NCI-H510A (cell line): ENCODE measurements at regions not wholly inside any gene's neighbourhood (a gene's known extent, or its start where the extent isn't known, plus 50 kb on each side); places are given as distances from the start of the nearest gene placed in this dataset.
"Not testable (repeated sequence)": the region's sequence is repeated elsewhere in the genome, so short reads cannot be mapped to it uniquely, and the experiment has no call there.

Experiments used
- DNase-seq: peaks from one replicate; lab custom pipeline; 2025; lab: John Stamatoyannopoulos, UW

DNA sequence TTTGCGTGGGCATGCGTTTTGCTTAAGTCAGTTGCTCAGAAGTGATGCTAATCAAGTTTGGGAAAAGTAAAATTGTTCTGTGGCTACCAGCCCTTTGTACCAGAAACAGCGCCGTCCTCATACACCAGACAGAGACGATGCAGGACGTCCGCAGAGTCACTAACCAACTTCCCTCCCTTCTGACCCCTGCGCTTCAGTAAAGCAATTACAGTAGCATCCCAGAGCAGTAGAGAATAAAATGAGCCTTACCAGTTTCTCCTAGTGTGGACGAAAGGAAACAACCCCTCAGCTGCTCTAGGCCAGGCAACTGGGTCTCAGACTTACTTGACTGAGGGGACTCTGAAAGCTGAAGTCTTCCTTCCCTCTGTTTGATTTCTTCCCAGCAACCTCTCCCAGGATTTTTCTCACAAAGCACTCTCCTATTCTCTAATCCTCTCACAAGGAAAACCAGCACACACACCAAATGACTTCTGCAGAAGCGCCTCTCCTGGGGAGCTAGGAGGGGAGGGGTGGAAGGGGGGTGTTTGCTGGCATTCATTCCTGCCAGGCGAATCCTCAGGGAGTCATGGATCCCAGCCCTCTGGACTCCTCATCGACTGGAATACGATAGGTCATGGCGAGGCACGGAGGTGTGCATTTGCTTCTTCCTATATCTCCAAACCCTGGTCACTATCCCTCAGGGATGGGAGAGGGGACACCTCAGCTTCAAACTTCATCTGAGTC lies 56.0 kb upstream of the MID1 start:
- DNase-seq, result no peak

DNA sequence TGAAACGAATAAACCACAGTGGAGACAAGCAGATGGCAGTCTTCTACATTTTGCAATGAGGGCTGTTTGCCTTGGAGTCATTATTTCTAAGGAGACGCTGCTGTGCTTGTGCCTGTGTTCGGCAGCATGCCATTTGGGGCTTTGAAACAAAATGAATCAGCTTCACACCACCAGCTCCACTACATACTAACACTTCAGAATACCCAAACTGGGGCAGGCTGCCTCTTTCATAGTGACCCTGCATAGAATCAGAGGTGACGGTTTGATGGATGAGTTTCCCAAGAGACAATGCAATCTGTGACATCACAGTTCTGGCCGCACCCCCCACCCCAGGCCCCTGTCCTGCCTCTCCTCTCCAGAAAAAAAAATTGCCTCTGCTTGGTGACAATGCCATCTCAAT lies 57.1 kb upstream of the MID1 start:
- DNase-seq, result no peak

DNA sequence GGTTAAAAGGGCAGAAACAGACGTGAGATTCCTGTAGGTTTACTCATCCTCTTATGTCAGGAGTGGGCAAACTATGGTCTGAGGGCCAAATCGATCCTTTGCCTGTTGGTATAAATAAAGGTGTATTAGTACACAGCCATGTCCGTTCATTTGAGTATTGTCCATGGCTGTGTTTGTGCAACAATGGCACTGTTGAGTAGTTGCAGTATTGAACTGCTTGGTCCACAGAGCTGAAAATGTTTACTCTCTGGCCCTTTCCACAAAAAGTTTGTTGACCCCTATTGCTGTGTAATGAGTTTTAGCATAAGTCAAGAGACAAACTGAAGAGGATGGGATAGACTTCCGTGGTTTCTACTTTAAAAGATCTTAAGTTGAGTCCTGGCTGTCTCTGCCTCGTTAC lies 59.0 kb upstream of the MID1 start:
- no peak for DNase-seq

DNA sequence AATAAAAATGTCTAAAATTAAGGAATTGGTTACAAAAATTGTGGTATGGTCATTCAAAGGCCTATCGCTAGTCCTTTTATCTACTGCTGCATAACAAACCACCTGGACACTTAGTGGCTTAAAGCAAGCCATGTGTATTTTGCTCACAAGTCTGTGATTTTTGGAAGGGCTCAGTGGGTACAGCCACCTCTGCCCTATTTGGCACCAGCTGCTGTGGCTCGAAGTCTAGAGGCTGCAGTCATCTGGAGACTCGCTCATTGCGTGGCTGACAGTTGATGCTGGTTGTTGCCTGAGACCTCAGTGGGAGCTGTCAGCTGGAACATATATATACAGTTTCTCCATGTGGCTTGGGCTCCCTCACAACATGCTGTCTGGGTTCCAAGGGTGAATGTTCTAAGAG lies 60.8 kb upstream of the MID1 start:
- no peak for DNase-seq

DNA sequence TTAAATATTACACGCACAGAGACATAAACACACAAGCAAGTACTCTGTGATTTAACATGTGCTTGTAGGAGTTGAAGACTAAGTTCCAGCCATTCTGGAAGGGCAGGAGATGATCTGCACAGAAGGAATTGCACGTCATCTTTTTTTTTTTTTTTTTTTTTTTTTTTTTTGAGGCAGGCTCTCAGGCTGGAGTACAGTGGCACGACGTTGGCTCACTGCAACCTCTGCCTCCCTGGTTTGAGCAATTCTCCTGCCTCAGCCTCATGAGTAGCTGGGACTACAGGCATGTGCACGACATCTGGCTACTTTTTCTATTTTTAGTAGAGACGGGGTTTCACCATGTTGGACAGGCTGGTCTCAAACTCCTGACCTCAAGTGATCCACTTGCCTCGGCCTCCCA lies 63.2 kb upstream of the MID1 start:
- DNase-seq, result not testable (repeated sequence)

DNA sequence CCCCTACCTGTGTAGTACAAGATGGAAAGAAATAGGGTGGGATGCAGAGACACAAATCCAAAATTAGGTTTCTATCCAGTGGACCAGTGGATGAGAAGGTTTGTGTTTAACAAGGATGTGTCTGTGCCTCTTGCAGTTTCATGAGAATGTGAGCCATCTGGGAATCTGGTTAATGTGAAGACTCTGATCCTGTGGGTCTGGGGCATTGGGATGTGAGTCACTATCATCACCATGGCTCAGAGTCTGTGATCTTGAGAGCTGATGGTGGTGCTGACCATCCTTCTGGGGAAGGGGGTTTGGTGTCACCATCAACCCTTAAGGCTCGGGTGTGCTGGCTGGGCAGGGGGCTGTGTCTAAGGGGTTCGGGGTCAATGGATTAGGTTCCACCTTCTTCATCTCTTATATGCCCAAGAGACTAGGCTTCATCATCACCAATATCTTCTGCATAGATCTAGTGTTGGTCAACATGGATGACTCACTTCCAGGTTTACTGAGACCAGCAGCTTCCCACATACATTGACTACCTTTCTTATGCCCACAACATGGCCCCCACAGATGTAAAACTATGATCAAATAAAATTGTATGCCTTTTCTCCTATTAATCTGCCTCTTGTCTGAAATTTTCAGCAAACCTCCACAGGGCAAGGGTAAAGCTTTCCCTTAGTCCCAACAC lies 65.7 kb upstream of the MID1 start:
- DNase-seq, result no peak

DNA sequence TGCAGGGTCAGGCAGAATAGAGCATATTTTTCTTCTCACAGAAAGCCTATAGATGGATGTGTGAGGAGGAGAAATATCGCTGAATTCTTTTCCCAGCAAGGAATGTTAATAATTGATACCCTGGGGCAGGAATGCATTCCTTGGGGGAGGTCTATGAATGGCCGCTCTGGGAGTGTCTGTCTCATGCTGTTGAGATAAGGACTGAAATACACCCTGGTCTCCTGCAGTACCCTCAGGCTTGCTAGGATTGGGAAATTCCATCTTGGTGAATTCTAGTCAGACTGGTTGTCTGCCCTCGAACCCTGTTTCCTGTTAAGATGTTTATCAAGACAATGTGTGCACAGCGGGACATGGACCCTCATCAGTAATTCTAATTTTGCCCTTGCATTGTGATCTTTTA lies 71.4 kb upstream of the MID1 start:
- DNase-seq, result not testable (repeated sequence)

DNA sequence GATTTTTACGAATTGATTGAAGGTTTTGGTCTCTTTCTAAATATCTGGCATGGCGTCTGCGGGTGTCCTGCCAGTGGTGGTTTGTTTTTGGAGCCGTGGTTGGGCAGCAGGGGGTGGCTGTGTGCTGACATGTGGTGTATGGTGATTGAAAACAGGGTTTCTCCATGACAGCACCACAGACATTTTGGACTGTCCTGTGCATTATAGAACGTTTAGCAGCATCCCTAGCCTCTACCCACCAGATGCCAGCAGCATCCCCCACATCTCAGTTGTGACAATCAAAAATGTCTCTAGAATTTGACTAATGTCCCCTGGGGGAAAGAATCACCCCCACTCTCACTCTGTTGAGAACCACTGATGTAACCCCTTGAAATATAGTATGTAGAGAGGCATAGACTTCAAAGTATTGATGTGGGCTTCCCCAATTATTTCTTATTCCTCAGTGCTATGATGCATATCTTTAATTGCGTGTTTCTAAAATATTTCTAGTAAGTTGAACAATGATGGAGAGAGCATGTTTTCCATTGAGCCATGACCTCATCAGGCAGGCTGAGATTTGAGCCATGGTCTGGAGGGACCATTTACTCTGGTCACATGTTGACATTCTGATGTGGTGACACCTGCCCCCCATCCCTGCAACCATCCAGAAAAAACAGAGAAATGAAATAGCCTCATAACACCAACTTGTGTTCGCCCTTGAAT lies 77.4 kb upstream of the MID1 start:
- no peak for DNase-seq

DNA sequence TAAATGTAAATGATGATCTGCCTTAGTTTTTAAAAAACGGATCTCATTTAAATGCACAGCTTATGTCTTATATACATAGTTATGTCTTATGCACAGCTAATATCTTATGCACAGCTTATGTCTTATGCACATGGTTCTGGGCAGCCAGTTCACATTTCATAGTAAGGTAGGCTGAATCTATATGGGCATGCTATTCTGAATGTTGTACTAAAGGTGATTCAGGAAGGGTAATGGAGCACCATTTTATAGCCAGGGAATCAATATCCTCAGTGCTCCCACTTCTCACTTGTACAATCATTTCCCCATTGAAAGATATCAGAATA lies 77.9 kb upstream of the MID1 start:
- no peak for DNase-seq

DNA sequence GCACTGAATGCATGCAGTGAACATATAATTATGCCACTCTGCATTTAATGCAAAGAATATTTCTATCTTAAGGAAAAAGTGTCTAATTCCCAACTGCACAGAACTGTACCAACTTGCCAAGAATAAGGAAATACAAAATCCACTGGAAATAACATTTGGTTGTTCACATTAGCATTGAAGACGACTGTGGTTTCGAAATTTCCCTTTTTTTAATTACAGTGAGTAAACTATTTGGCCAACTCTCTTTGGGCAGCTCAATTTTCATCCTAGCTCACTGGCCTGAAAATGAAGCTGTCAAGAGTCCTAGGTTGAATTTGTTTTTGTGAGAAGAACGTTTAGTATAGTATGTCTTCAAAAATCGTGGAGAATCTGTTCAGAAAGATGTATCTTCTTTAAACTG lies 81.6 kb upstream of the MID1 start:
- no peak for DNase-seq

DNA sequence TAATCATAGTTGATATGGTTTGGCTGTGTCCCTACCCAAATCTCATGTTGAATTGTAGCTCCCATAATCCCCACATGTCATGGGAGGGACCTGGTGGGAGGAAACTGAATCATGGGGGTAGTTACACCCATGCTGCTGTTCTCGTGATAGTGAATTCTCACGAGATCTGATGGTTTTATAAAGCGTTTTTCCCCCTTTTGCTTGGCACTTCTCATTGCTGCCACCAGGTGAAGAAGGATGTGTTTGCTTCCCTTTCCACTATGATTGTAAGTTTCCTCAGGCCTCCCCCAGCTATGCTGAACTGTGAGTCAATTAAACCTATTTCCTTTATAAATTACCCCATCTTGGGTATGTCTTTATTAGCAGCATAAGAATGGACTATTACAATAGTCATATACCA lies 86.0 kb upstream of the MID1 start:
- DNase-seq, result not testable (repeated sequence)

DNA sequence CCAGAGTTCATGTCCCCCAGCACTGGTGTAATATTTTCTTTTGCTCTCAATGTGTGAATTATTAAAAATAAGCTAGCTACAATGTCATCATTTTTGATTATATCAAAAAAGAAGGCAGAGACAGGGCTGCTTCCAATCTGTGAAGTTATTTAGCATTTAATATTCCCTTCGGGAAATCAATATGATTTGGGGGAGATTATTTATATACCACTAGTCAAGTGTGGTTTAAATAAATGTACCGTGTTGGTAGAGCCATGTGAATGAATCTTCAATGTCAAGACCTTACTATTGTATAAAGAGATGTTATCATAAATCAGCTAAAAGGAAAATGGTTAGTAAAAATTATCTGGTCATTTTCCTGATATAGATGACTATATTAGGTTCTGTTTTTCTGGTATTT lies 87.4 kb upstream of the MID1 start:
- DNase-seq, result no peak

DNA sequence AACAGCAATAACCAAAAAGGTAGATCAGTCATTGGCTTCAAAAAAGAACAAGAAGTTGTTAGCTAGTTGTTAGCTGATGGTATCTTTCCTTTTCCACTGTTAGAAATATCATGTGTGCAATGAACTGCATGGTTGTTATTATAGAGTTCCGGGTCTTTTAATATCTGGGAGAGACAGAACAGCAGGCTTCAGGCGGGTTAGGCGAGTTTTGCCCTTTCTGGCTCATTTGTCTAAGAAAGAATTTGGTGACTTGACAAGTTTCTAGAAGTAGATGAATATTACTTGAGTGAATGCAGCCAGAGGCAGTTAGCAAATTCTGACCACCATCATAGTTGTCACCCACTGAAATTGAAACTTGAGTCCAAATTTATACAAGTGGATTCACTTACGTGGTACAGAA lies 88.9 kb upstream of the MID1 start:
- DNase-seq, result no peak

DNA sequence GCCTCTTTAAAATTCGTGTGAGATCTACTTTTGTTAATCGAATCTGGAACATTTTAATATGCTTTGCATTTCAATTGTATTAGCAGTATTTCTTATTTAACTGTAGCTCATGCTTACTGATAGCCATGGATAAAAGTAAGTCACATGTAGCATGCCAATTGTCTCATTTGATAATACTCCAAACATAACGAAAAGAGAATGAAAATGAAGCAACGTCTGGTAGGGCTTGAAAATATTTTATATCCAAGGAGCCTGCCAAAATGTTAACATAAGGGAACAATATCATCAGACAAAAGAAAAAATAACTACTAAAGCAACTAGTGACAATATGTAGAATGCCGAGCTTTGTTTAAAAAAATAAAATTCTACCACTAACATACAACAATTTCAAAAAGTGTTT lies 94.1 kb upstream of the MID1 start:
- no peak for DNase-seq

DNA sequence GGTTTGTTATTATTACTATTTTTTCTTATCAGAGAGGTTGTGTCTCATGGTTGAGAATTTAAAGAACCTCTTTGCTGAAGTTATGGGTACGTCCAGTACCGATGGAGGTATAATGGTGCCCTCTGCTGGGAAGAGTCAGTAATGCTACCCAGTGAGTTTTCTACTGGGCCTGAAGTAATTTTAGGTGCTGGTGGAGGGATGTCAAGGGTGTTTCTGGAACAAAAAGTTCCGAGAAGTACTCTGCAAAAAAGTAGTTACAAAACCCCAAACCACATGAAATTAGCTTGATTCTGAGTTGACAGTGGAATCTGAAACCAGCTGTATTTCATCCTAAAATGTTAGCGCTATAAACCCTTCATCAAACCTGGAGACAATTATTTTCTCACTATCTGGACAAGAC lies 102.5 kb upstream of the MID1 start:
- no peak for DNase-seq

DNA sequence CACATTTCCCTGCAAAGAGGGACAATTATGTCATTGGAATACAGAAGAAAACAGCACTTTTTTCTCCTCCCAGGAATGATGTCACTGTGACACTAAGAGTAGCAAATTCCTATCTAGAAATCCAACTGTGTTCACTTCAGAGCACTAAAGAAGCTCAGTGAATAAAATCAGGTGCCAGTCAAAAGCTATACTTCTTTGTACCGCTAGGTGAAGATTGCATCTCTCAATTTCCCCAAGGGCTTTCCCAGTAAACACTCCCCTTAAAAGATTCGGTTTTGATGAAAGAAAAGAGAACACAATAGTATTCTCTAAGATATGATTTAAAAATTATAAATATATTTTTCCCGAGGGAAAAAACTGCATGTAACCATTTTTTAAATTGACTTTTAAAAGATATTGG lies 104.7 kb upstream of the MID1 start:
- DNase-seq, result no peak

DNA sequence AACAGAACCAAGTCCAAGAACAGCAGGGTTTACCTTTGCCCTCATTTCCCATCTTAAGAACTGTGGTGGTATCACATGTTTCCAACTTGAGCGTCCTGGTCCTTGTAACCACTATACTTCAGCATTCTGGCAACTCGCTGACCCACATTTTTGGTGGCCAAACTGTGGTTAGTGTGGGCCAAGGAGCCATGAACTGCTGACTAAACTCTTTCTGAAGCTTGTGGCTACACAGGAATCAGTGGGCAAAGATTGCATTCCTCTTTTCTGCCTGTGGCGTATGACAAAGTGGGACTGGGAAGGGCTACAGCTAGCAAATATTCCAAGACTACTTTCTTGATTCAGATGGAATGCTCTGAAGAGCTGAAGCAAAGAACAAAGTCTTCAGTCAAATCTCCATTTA lies 106.3 kb upstream of the MID1 start:
- DNase-seq, result no peak

DNA sequence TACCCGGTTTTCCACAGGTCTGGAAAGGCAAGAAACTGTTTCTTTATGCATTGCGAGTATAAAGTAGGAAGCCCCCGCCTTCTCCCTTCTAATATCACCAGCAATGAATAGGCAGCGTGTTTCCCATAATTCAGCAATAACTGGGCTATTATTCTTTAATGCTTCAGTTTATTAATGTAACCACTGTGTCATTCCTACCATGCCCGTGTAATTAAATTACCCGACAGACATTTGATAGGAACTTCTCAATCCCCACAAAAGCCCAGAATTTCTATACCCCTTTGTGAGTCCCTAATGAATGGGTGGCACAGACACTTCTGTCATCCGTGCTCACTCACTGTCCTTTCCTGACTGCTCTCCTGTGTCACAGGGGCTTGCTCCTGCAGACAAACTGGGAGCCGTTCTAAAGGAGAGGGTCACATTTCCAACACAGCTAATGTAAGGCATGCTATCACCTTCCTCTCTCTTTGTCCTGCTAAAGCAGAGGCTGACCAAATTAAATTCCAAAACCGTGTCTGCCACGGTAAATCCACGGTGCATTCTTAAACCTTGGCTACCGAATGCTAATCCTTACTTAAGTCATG lies 108.5 kb upstream of the MID1 start:
- no peak for DNase-seq

DNA sequence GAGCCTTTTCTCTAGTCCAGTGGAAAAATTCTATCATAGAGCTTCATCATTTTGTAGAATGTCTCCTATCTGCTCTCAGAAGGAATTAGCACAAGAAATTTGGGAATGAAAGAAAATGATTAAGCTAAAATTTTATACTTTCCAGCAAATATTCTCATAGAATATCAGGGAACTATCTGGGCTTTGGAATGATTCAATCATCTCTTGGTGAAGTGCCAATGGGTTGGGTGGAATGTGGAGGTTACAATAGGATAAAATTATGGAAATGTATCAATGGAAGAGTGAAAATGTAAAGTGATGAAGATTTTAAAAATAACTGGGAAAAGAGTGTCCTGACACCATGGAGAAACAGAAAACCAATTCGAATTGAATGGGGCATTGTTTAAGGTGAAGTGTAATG lies 119.0 kb upstream of the MID1 start:
- DNase-seq, result no peak

DNA sequence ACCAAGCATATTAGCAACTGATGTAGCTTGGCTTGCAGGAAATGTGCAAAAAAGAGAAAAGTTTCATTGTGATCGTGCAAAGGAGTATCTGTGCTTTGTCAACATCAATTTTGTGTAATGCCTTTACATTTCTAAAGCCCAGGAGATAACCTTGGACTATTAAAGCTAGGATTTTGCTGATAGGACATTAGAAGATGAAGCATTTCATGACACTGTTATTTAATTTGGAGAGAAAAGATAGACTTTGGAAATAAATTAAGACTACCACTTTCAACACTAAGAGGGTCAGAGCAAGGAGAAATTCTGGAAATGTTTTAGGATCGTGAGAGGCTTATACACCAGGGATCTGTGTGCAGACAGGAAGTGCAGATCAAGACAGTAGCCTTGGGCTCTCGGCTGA lies 120.6 kb upstream of the MID1 start:
- DNase-seq, result no peak

DNA sequence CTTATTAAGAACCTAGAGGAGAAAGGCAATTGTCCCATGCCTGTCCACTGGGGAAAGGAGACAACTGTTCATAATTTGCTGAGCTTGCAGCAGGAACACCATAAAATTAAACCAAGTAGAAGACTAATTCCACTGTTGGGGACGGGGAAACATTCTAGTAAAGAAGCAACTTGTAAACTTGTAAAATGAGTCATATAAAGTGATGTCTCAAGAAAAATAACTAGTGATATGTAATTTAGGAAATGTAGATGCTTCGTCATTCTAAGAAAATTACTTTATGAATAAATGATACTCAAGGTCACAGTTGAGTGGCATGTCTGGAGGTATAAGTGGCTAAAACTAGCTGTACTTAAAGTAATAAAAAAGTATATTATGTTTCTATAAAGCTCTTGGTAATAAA lies 121.2 kb upstream of the MID1 start:
- DNase-seq, result no peak

DNA sequence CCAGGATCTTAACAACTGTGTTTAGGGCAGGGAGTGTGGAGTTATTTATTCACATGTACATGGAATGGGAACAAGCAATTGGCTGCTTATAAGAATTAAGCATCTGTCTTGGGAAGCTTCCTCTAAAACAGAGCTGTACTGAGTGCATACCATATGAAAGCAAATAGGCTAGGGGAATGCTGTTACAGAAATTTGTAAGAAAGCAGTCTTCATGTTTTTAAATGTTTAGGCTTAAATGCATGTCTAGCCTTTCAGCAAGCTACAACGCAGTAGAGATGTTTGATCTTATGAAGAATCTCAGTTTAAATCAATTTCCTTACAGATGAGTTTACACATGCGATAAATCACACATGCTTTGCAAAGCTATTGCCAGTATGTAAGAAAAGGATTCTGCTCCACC lies 123.1 kb upstream of the MID1 start:
- DNase-seq, result no peak

DNA sequence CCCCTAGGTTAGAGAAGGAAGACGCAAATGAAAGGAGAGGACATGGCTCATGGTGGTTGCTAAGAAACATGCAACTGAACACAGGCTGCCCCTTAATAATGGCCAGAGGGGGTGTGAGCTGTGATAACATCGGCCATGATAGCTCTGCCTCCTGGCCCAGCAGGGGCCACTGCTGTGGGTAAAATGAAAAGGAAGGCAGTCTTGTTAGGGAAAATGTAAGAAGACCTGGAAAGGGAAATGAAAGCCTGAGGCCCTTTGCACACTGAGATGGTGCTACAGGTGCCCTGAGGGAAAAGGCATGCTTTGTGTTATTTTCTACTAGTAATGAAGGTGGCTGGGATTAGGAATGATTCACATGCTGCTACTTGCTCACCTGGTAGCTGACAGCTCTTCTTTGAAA lies 123.6 kb upstream of the MID1 start:
- DNase-seq, result no peak
